ENCODE measurements at regions not wholly inside any gene's neighbourhood (a gene's known extent, or its start where the extent isn't known, plus 50 kb on each side); places are given as distances from the start of the nearest gene placed in this dataset.

GRCh38 chr17:27233776-27234175, 60.1 kb upstream of the WSB1 start:
- H3K4me2 ChIP-seq (ENCODE audit: insufficient read depth, low read length), result no peak overlapping the region
- H3K4me1 ChIP-seq (ENCODE audit: insufficient read depth, low read length), result no peaks in the 10 kb centered on the region
- no peak overlapping the region for H3K4me3 ChIP-seq (ENCODE audit: low read depth in 1 of 2, low read length in 2 of 2)
- DNase-seq (no peak), ATAC-seq (ENCODE audit: insufficient read depth, low read depth) (no peak)
- TF ChIP-seq EZH2 (IDR thresholded peaks at IDR 0.05; ENCODE audit: borderline replicate concordance, low read depth, low read length, severe bottlenecking) (no peak), CTCF (IDR thresholded peaks at IDR 0.05; ENCODE audit: borderline replicate concordance, extremely low read depth, low read length, poor library complexity, severe bottlenecking) (no peak)
- no peak overlapping the region for H3K27ac ChIP-seq (ENCODE audit: low read length)
- no peaks in the 10 kb centered on the region for H3K9me3 ChIP-seq (ENCODE audit: insufficient read depth, low read length, severe bottlenecking)
- no peak overlapping the region for H2AFZ ChIP-seq (ENCODE audit: low read depth, low read length)
- no peaks in the 10 kb centered on the region for H3K27me3 ChIP-seq (ENCODE audit: insufficient read depth, low read length, poor library complexity)
- H3K9ac ChIP-seq (ENCODE audit: low read depth, low read length), result no peak overlapping the region
- H3K79me2 ChIP-seq (ENCODE audit: insufficient read depth, low read length), result no peaks in the 10 kb centered on the region
- H4K20me1 ChIP-seq (ENCODE audit: insufficient read depth, low read length), result no peaks in the 10 kb centered on the region
- H3K36me3 ChIP-seq (ENCODE audit: insufficient read depth, low read length), result no peaks in the 10 kb centered on the region

GRCh38 chr17:27236717-27237315, 57.1 kb upstream of the WSB1 start:
- TF ChIP-seq CTCF (IDR thresholded peaks at IDR 0.05; ENCODE audit: borderline replicate concordance, extremely low read depth, low read length, poor library complexity, severe bottlenecking) (peak; percentile 92), EZH2 (IDR thresholded peaks at IDR 0.05; ENCODE audit: borderline replicate concordance, low read depth, low read length, severe bottlenecking) (no peak)
- no peaks in the 10 kb centered on the region for H3K36me3 ChIP-seq (ENCODE audit: insufficient read depth, low read length)
- H3K4me3 ChIP-seq (ENCODE audit: low read depth in 1 of 2, low read length in 2 of 2), result no peak overlapping the region
- DNase-seq (peak; percentile 66), ATAC-seq (ENCODE audit: insufficient read depth, low read depth) (peak; percentile 66; the same call in 2 of the 3 replicates)
- H3K79me2 ChIP-seq (ENCODE audit: insufficient read depth, low read length), result no peaks in the 10 kb centered on the region
- H3K4me1 ChIP-seq (ENCODE audit: insufficient read depth, low read length), result no peaks in the 10 kb centered on the region
- no peak overlapping the region for H2AFZ ChIP-seq (ENCODE audit: low read depth, low read length)
- H3K27me3 ChIP-seq (ENCODE audit: insufficient read depth, low read length, poor library complexity), result no peaks in the 10 kb centered on the region
- H3K27ac ChIP-seq (ENCODE audit: low read length), result no peak overlapping the region
- H4K20me1 ChIP-seq (ENCODE audit: insufficient read depth, low read length), result no peaks in the 10 kb centered on the region
- H3K4me2 ChIP-seq (ENCODE audit: insufficient read depth, low read length), result no peak overlapping the region
- no peaks in the 10 kb centered on the region for H3K9me3 ChIP-seq (ENCODE audit: insufficient read depth, low read length, severe bottlenecking)
- H3K9ac ChIP-seq (ENCODE audit: low read depth, low read length), result no peak overlapping the region

- ATAC-seq (ENCODE audit: insufficient read depth, low read depth) (no peak), DNase-seq (no peak)
- H3K79me2 ChIP-seq (ENCODE audit: insufficient read depth, low read length), result no peaks in the 10 kb centered on the region
- H2AFZ ChIP-seq (ENCODE audit: low read depth, low read length), result no peak overlapping the region
- no peaks in the 10 kb centered on the region for H3K36me3 ChIP-seq (ENCODE audit: insufficient read depth, low read length)
- H3K27ac ChIP-seq (ENCODE audit: low read length), result no peak overlapping the region
- no peaks in the 10 kb centered on the region for H3K9me3 ChIP-seq (ENCODE audit: insufficient read depth, low read length, severe bottlenecking)
- TF ChIP-seq CTCF (IDR thresholded peaks at IDR 0.05; ENCODE audit: borderline replicate concordance, extremely low read depth, low read length, poor library complexity, severe bottlenecking) (no peak), EZH2 (IDR thresholded peaks at IDR 0.05; ENCODE audit: borderline replicate concordance, low read depth, low read length, severe bottlenecking) (no peak)
- no peak overlapping the region for H3K4me2 ChIP-seq (ENCODE audit: insufficient read depth, low read length)
- H3K4me1 ChIP-seq (ENCODE audit: insufficient read depth, low read length), result no peaks in the 10 kb centered on the region
- H3K9ac ChIP-seq (ENCODE audit: low read depth, low read length), result no peak overlapping the region
- no peak overlapping the region for H3K4me3 ChIP-seq (ENCODE audit: low read depth in 1 of 2, low read length in 2 of 2)
- H4K20me1 ChIP-seq (ENCODE audit: insufficient read depth, low read length), result no peaks in the 10 kb centered on the region
- no peaks in the 10 kb centered on the region for H3K27me3 ChIP-seq (ENCODE audit: insufficient read depth, low read length, poor library complexity)
Measured at GRCh38 chr17:27237890-27238289, 56.0 kb upstream of the WSB1 start.

Measured in DND-41 (cell line).